Fibroblast of lung (primary cell): ENCODE measurements at regions not wholly inside any gene's neighbourhood (a gene's known extent, or its start where the extent isn't known, plus 50 kb on each side); places are given as distances from the start of the nearest gene placed in this dataset.

ENCODE experiments used
- DNase-seq, 2 donors: peaks; one replicate each; pipeline versions ENCODE4 v3.0.0 to v3.0.0-alpha.2; 2010; ENCODE audit warnings: low read depth in 2 of 2
- H2AFZ ChIP-seq: 2 replicates; pipeline ENCODE4 v1.5.1; 2012; ENCODE audit warnings: low read length, control low read depth, inconsistent platforms
- H3K27ac ChIP-seq: 2 replicates; pipeline ENCODE4 v1.5.1; 2011; ENCODE audit warnings: low read length, control low read depth; ENCODE audit not compliant: insufficient read depth
- H3K27me3 ChIP-seq: 2 replicates; pipeline ENCODE4 v1.5.1; 2011; ENCODE audit warnings: mild to moderate bottlenecking, low read length; ENCODE audit not compliant: control insufficient read depth, insufficient read depth
- H3K36me3 ChIP-seq: 2 replicates; pipeline ENCODE4 v1.5.1; 2011; ENCODE audit warnings: low read length; ENCODE audit not compliant: control insufficient read depth, insufficient read depth
- H3K4me1 ChIP-seq: 2 replicates; pipeline ENCODE4 v1.5.1; 2011; ENCODE audit warnings: low read length; ENCODE audit not compliant: control insufficient read depth, insufficient read depth; ENCODE audit errors: extremely low read depth
- H3K4me2 ChIP-seq: 2 replicates; pipeline ENCODE4 v1.5.1; 2011; ENCODE audit warnings: low read length, control low read depth; ENCODE audit not compliant: insufficient read depth; ENCODE audit errors: extremely low read depth
- H3K4me3 ChIP-seq, 4 experiments: fragments of 200-600 bp in 1 of 4; sonication (generic) in 1 of 4; replicated peaks in 1 of 4; 2 replicates each; pipeline ENCODE4 v1.5.1; 2011 to 2016; ENCODE audit warnings: low read length in 4 of 4, low read depth in 3 of 4, mild to moderate bottlenecking in 3 of 4, control low read depth in 2 of 4, inconsistent platforms in 1 of 4, mixed read lengths in 1 of 4; ENCODE audit not compliant: insufficient read depth in 1 of 4; ENCODE audit errors: control extremely low read depth in 1 of 4
- H3K79me2 ChIP-seq: 2 replicates; pipeline ENCODE4 v1.5.1; 2012; ENCODE audit warnings: mild to moderate bottlenecking, low read length, inconsistent platforms; ENCODE audit not compliant: control insufficient read depth, insufficient read depth
- H3K9ac ChIP-seq: 2 replicates; pipeline ENCODE4 v1.5.1; 2011; ENCODE audit warnings: mild to moderate bottlenecking, low read length, control low read depth; ENCODE audit not compliant: insufficient read depth
- H3K9me3 ChIP-seq: 2 replicates; pipeline ENCODE4 v1.5.1; 2012; ENCODE audit warnings: low read depth, low read length; ENCODE audit not compliant: control insufficient read depth, insufficient read depth
- H4K20me1 ChIP-seq: 2 replicates; pipeline ENCODE4 v1.5.1; 2011; ENCODE audit warnings: low read length; ENCODE audit not compliant: control insufficient read depth, insufficient read depth; ENCODE audit errors: extremely low read depth
- CTCF ChIP-seq, 2 donors: IDR thresholded peaks in 1 of 2; conservative IDR thresholded peaks in 1 of 2; 1 replicate in 1 of 2; 2 replicates in 1 of 2; pipeline ENCODE4 v1.5.1; 2011 to 2012; ENCODE audit warnings: low read length in 2 of 2, control low read depth in 1 of 2, inconsistent platforms in 1 of 2, low read depth in 1 of 2, mild to moderate bottlenecking in 1 of 2
- EZH2 ChIP-seq: IDR thresholded peaks from 2 replicates; pipeline ENCODE4 v1.5.1; 2012; ENCODE audit warnings: low read length, control low read depth, mild to moderate bottlenecking; ENCODE audit errors: missing control alignments

GRCh38 chr3:5861151-5861550 is 673.6 kb downstream of the EDEM1 start:
- H3K27ac ChIP-seq, result no peak overlapping the region
- DNase-seq, result no peak
- H3K4me3 ChIP-seq, result no peak overlapping the region
- H3K27me3 ChIP-seq, result no peaks in the 10 kb centered on the region
- H3K4me1 ChIP-seq, result no peaks in the 10 kb centered on the region
- H3K9me3 ChIP-seq, result no peaks in the 10 kb centered on the region
- H3K79me2 ChIP-seq, result no peaks in the 10 kb centered on the region
- no peak for TF ChIP-seq CTCF (conservative IDR thresholded peaks at IDR 0.05 in 1 of 2, IDR thresholded peaks at IDR 0.05 in 1 of 2; ENCODE audit: low read depth in 1 of 2, low read length in 2 of 2)
- H3K36me3 ChIP-seq, result no peaks in the 10 kb centered on the region
- no peak overlapping the region for H3K4me2 ChIP-seq
- no peaks in the 10 kb centered on the region for H4K20me1 ChIP-seq
- no peak overlapping the region for H3K9ac ChIP-seq
- H2AFZ ChIP-seq, result no peak overlapping the region

- Histone ChIP-seq H3K27me3 (no peaks in the 10 kb centered on the region), H4K20me1 (no peaks in the 10 kb centered on the region)
- no peak for TF ChIP-seq CTCF (conservative IDR thresholded peaks at IDR 0.05 in 1 of 2, IDR thresholded peaks at IDR 0.05 in 1 of 2; ENCODE audit: low read depth in 1 of 2, low read length in 2 of 2)
- no peak for TF ChIP-seq EZH2
These were observed 687.4 kb downstream of the EDEM1 start for GRCh38 chr3:5874931-5875341.

DNA sequence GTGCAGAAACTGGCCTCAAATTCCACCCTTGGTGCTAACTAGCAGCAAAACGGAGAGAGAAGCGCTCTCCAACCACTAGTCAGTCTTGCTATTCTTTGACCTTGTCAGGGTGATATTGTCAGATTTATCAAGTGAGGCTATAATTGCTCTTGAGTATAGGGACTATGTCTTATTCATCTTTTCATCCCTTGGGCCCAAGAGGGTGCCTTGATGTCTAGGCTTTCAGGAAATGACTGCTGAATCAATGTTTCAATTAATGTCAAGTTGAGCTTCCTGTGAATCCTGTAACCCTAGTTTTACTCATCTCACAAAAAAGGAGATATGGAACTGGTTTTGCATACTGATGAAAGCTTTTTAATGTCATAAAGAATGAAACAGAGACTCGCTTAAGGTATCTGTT is 701.3 kb downstream of the EDEM1 start:
- Histone ChIP-seq H3K4me2 (no peak overlapping the region), H3K4me3 (no peak overlapping the region), H3K9ac (no peak overlapping the region), H2AFZ (no peak overlapping the region), H3K9me3 (no peaks in the 10 kb centered on the region), H3K4me1 (no peaks in the 10 kb centered on the region), H3K27ac (no peak overlapping the region), H3K79me2 (no peaks in the 10 kb centered on the region), H3K27me3 (no peaks in the 10 kb centered on the region), H3K36me3 (no peaks in the 10 kb centered on the region), H4K20me1 (no peaks in the 10 kb centered on the region)
- no peak for DNase-seq
- no peak for TF ChIP-seq CTCF (conservative IDR thresholded peaks at IDR 0.05 in 1 of 2, IDR thresholded peaks at IDR 0.05 in 1 of 2; ENCODE audit: low read depth in 1 of 2, low read length in 2 of 2)
- no peak for TF ChIP-seq EZH2

More at GRCh38 chr3:5874931-5875341, 687.4 kb downstream of the EDEM1 start:
- no peaks in the 10 kb centered on the region for H3K36me3 ChIP-seq
- H3K27ac ChIP-seq, result no peak overlapping the region
- no peak overlapping the region for H3K4me2 ChIP-seq
- DNase-seq, result no peak
- no peak overlapping the region for H3K4me3 ChIP-seq
- H3K79me2 ChIP-seq, result no peaks in the 10 kb centered on the region
- no peaks in the 10 kb centered on the region for H3K4me1 ChIP-seq
- H2AFZ ChIP-seq, result no peak overlapping the region
- H3K9me3 ChIP-seq, result no peaks in the 10 kb centered on the region
- no peak overlapping the region for H3K9ac ChIP-seq
